Endodermal cell (in vitro differentiated cells): ENCODE measurements at regions not wholly inside any gene's neighbourhood (a gene's known extent, or its start where the extent isn't known, plus 50 kb on each side); places are given as distances from the start of the nearest gene placed in this dataset.

Experiments used
- DNase-seq: peaks from one replicate; pipeline ENCODE4 v3.0.0-alpha.2; 2017
- H3K27ac ChIP-seq: 2 replicates; pipeline ENCODE4 v1.5.1; 2013; ENCODE audit warnings: mild to moderate bottlenecking, low read depth, low read length, moderate library complexity
- H3K27me3 ChIP-seq: 2 replicates; pipeline ENCODE4 v1.6.1; 2013; ENCODE audit warnings: mild to moderate bottlenecking, low read length, moderate library complexity; ENCODE audit not compliant: insufficient read depth, control insufficient read depth, poor library complexity, severe bottlenecking
- H3K36me3 ChIP-seq: 2 replicates; pipeline ENCODE4 v1.7.0; 2013; ENCODE audit warnings: mild to moderate bottlenecking, low read length, moderate library complexity; ENCODE audit not compliant: control insufficient read depth, insufficient read depth
- H3K4me1 ChIP-seq: one replicate; pipeline ENCODE4 v1.7.0; 2013; ENCODE audit warnings: low read length; ENCODE audit not compliant: control insufficient read depth, insufficient read depth
- H3K4me3 ChIP-seq: 2 replicates; pipeline ENCODE4 v1.5.1; 2013; ENCODE audit warnings: mild to moderate bottlenecking, low read length, moderate library complexity
- H3K9ac ChIP-seq: 2 replicates; pipeline ENCODE4 v1.6.1; 2013; ENCODE audit warnings: mild to moderate bottlenecking, low read length, moderate library complexity; ENCODE audit not compliant: poor library complexity, severe bottlenecking; ENCODE audit errors: extremely low read depth
- H3K9me3 ChIP-seq: 2 replicates; pipeline ENCODE4 v1.6.1; 2013; ENCODE audit warnings: mild to moderate bottlenecking, low read length, moderate library complexity; ENCODE audit not compliant: control insufficient read depth
- H3K27ac Mint-ChIP-seq: 2 replicates; pipeline ENCODE4 v1.8.0; 2020; ENCODE audit warnings: mixed read lengths
- H3K27me3 Mint-ChIP-seq: 2 replicates; pipeline ENCODE4 v1.8.0; 2021; ENCODE audit warnings: mild to moderate bottlenecking, mixed read lengths; ENCODE audit not compliant: insufficient read depth
- H3K36me3 Mint-ChIP-seq: 2 replicates; pipeline ENCODE4 v1.8.0; 2020; ENCODE audit warnings: low read depth, mixed read lengths
- H3K4me1 Mint-ChIP-seq: 2 replicates; pipeline ENCODE4 v1.8.0; 2020; ENCODE audit warnings: mixed read lengths
- H3K4me3 Mint-ChIP-seq: 2 replicates; pipeline ENCODE4 v1.8.0; 2020; ENCODE audit warnings: mild to moderate bottlenecking, moderate library complexity, mixed read lengths
- H3K9me3 Mint-ChIP-seq: 2 replicates; pipeline ENCODE4 v1.8.0; 2020; ENCODE audit warnings: mild to moderate bottlenecking, mixed read lengths
- CTCF ChIP-seq: fragments of 200-600 bp; sonication (generic); conservative IDR thresholded peaks from 2 replicates; pipeline ENCODE4 v1.5.0; 2021; ENCODE audit warnings: antibody characterized with exemption, mild to moderate bottlenecking
- WGBS, 2 experiments: methylation state at CpG; one replicate each; pipeline versions ENCODE4 v1.1.5 to v1.1.7; 2013; ENCODE audit warnings: missing lambda C conversion rate in 2 of 2, mixed read lengths in 1 of 2; ENCODE audit not compliant: insufficient coverage in 1 of 2, insufficient read length in 1 of 2; 5-methylcytosine and 5-hydroxymethylcytosine counted together

- no peak for TF ChIP-seq CTCF
- Mint-ChIP-seq H3K36me3 (no peaks in the 10 kb centered on the region), H3K27ac (no peak overlapping the region), H3K4me1 (no peaks in the 10 kb centered on the region), H3K4me3 (no peak overlapping the region), H3K9me3 (no peaks in the 10 kb centered on the region), H3K27me3 (no peaks in the 10 kb centered on the region)
- Histone ChIP-seq H3K9ac (no peak overlapping the region), H3K27ac (no peak overlapping the region), H3K36me3 (no peaks in the 10 kb centered on the region), H3K4me3 (no peak overlapping the region), H3K4me1 (no peaks in the 10 kb centered on the region), H3K27me3 (no peaks in the 10 kb centered on the region), H3K9me3 (no peaks in the 10 kb centered on the region)
- 83% methylated on average over 2 of the region's 2 CpGs; no CpG with 5 or more reads in 1 of the 2 experiments for WGBS, 2 experiments
- DNase-seq, result no peak
Measured at GRCh38 chrX:7283741-7284140, 135.8 kb upstream of the PUDP start.

- Mint-ChIP-seq H3K9me3 (no peaks in the 10 kb centered on the region), H3K27ac (no peak overlapping the region), H3K4me3 (no peak overlapping the region), H3K4me1 (no peaks in the 10 kb centered on the region), H3K27me3 (no peaks in the 10 kb centered on the region), H3K36me3 (no peaks in the 10 kb centered on the region)
- H3K9me3 ChIP-seq, result no peaks in the 10 kb centered on the region
- no peak for DNase-seq
- no peaks in the 10 kb centered on the region for H3K36me3 ChIP-seq
- H3K27ac ChIP-seq, result no peak overlapping the region
- 100% methylated on average over 1 of the region's 2 CpGs; no CpG with 5 or more reads in 1 of the 2 experiments for WGBS, 2 experiments
- no peaks in the 10 kb centered on the region for H3K27me3 ChIP-seq
- no peak overlapping the region for H3K9ac ChIP-seq
- H3K4me1 ChIP-seq, result no peaks in the 10 kb centered on the region
- TF ChIP-seq CTCF, result no peak
- no peak overlapping the region for H3K4me3 ChIP-seq
Measured at GRCh38 chrX:7280520-7280919, 132.6 kb upstream of the PUDP start.

- H3K27ac ChIP-seq, result no peak overlapping the region
- no peak overlapping the region for H3K9ac ChIP-seq
- Mint-ChIP-seq H3K27me3 (no peaks in the 10 kb centered on the region), H3K4me3 (no peak overlapping the region), H3K36me3 (no peaks in the 10 kb centered on the region), H3K9me3 (no peaks in the 10 kb centered on the region), H3K27ac (no peak overlapping the region), H3K4me1 (no peaks in the 10 kb centered on the region)
- H3K9me3 ChIP-seq, result no peaks in the 10 kb centered on the region
- H3K4me1 ChIP-seq, result no peaks in the 10 kb centered on the region
- H3K36me3 ChIP-seq, result no peaks in the 10 kb centered on the region
- 90% methylated on average over 6 of the region's 6 CpGs; no CpG with 5 or more reads in 1 of the 2 experiments for WGBS, 2 experiments
- H3K4me3 ChIP-seq, result no peak overlapping the region
- H3K27me3 ChIP-seq, result no peaks in the 10 kb centered on the region
- no peak for DNase-seq
- no peak for TF ChIP-seq CTCF
Measured at GRCh38 chrX:7272346-7272745, 124.4 kb upstream of the PUDP start.
